ENCODE measurements at regions not wholly inside any gene's neighbourhood (a gene's known extent, or its start where the extent isn't known, plus 50 kb on each side); places are given as distances from the start of the nearest gene placed in this dataset.
"Not testable (repeated sequence)": the region's sequence is repeated elsewhere in the genome, so short reads cannot be mapped to it uniquely, and the experiment has no call there.

DNA sequence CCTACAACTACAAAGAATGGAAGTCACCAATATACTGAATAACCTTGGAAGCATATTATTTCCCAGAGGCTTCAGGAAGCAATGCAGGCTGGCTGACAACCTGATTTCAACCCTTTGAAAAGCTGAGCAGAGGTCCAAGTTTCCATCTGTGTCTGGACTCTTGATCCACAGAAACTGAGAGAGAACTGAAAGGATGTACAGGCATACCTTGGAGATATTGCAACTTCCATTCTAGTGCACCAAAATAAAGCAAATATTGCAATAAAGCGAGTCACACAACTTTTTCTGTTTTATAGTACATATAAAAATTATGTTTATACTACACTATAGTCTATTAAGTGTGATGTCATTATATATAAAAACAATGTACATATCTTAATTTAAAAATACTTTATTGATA lies 85.3 kb downstream of the TYW3 start:
- no peak for DNase-seq

DNA sequence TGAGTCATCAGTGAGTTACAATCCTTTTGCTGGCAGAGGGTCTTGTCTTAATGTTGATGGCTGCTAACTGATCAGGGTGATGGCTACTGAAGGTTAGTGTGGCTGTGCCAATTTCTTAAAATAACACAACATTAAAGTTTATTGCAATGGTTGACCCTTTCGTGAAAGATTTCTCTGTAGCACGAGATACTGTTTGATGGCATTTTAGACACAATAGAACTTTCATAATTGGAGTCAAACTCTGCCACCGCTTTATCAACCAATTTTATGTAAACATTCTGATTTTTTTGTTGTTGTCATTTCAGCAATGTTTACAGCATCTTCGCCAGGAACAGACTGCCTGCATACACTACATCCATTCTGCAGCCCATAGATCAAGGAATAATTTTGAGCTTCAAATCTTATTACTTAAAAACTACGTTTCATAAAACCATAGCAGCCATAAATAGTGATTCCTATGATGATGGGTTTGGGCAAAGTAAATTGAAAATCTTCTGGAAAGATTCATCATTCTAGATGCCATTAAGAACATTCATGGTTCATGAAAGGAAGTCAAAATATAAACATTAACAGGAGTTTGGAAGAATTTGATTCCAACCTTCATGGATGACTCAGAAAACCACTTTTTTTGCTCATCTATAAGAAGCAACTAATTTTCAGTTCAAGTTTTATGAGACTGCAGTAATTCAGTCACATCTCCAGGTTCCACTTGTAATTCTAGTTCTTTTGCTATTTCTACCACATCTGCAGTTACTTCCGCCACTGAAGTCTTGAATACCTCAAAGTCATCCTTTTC lies 85.9 kb downstream of the TYW3 start:
- no peak for DNase-seq

DNA sequence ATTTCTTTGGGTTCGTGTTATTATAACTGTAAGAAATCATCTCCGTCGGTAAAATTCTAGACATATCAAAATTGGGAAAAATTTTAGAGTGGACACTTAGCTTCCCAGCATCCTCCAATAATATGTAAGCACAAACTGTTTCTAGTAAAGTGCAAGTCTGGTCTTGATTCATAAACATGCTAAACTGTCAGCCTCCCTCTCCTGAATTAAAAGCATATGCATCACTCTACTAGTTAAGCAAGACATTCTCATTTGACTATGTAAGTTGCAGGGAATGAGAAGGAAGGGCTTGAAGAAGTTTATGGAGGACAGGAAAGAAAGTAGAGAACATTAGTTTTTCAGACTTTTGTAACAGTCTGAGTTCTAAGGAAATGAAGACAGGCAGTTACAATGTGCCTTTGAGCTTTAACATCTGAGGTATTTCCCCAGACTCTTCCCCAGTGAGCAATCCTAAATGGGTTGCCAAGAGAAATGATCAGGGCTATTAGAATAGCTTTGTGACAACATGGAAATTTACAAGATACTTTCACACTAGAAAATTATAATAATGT lies 90.0 kb downstream of the TYW3 start:
- DNase-seq = no peak

DNA sequence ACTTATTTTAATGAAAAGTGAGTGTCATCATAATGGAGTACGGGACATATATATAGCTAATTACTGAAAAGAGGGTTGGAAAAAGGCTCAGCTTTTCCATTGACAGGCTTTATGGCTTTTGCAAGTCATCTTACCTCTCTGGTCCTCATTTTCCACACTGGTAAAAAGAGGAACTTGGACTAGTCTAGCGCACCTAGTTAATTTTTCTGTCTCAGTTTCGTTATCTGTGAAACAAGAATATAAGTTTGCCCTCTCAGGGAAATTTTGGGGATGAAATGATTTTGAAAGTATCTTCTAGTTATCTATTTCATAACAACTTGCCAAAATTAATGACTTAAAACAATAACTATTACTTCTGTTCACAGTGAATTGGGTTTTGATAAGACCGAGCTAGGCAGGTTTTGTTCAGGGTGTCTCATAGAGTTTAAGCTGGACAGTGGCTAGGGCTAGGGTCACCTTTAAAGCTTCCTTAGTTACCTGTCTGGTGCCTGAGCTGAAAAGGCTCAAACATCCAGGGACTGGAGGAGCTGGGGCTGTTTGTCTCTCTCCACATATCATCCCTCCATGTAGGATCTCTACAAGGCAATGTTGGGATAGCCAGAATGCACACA lies 91.7 kb downstream of the TYW3 start:
- DNase-seq = no peak

DNA sequence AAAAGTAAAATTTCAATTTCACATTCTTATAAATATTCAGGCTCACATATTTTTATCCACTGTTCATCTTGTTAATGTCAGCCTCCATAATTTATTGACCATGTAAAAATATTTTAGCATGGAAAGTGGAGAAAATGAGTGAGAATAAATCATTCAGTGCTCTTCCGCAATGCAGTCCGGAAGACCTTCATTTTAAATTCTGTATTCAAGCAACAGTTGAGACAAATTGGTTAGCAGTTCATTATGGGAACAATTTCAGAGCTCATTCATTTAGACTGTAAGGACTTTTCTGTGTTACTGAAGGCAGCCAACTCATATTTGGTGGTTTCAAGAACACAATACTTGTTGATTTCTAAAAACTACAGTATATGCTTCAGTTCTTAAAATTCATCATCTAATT lies 97.8 kb downstream of the TYW3 start:
- DNase-seq = no peak

DNA sequence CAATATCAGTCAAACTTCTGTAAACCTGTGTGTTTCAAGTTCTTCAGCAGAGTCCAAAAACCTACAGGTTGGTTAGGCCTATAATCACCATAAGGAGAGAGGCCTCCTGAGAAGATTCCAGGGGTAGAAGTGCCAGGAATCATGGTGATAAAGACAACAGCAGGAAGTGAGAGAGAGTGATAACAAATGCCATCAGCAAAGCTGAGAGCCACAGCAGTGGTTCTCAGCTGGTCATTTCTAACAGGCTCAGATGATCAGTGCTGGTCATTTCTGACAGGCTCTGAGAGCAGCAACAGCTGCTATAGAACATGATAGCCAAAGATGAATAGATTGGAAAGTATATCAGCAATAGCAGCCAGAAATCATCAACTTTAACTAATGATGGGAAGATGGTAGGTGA lies 101.3 kb downstream of the TYW3 start:
- DNase-seq = no peak

DNA sequence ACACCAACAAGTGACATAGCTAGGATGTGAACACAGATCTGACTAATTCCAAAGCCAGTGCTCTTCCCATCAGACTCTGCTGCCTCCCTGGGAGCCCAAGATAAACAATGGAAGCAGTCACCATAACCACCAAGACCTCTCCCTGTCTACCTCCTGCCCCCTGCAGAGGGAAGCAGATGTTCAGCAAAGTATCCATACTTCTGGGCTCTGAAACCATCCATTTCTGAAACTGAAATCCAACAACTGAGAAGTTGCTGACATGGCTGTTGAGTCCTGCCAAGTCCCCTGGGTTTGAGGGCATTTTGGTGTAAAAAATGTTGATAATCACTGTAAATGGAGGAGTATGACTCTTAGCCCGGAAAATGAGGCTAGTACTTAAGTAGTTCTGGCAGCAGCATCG lies 102.1 kb downstream of the TYW3 start:
- DNase-seq = no peak

DNA sequence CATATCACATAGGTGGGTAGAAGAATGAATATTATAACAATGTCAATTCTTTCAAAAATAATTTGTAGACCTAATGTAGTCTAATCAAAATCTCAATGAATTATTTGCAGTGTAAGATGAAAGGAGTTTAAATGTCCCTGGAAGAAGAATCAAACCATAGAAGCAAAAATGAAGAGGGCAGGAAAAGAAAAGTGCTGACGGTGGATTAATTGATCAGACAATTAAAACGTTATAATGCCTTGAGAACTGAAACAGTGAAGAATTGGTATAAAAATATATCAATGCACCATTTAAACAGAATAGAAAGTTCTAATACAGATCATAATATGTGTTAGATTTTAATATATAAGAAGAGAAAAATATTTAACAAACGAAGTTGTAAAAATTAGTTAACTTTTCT lies 109.8 kb downstream of the TYW3 start:
- DNase-seq = no peak

DNA sequence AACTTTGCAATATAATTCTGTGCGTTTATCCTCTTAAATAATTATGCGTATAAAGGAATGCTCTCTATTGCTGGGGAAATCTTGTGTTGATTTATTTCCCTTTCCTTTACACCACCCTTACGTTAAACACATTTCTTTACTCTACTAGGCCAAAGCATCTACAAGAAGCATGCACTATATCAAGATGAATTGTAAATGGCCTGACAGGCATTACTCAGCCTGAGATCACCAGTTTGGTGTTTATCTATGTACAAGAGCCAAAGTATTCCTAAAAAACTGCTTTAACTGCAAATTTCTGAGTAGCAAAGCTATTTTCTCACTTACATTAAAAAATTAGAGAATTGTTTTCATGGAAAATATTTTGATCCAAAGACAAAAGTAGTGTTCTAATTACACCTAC lies 114.8 kb downstream of the TYW3 start:
- no peak for DNase-seq

DNA sequence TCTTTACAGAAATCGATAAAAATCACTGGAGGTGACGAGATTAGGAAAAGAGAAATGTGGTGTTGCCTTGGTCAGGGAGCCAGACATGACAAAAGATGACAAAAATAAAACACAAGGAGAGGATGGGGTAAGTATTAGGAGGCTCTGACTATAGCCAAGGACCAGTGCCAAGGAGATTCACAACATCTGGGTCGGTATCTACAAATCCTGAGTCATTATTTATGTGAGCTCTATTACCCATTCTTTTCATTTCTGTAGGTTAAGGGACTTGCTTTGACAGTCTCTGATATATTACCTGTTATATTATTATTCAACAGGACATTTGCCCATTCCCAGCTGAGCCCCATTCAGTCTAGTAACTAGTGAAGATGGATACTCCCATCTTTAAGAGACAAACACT lies 120.8 kb downstream of the TYW3 start:
- no peak for DNase-seq

DNA sequence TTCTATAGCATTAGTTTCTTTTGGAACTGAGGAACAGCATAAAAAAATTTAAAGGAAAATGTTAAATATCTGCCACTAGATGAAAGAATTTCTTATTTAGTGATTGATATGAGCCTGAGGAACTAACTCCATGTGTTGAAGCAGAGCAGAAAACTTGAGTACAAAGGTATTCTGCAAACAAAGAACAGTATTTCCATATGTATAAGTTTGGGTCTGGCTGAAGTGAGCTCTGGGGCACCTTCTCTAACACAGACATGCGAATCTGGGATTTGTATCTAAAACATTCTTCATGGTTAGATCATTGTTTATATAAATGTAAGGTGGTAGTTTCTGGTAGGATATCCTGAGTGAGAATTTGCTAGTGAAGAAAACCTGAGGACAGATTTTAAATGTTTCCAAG lies 123.2 kb downstream of the TYW3 start:
- DNase-seq = no peak

DNA sequence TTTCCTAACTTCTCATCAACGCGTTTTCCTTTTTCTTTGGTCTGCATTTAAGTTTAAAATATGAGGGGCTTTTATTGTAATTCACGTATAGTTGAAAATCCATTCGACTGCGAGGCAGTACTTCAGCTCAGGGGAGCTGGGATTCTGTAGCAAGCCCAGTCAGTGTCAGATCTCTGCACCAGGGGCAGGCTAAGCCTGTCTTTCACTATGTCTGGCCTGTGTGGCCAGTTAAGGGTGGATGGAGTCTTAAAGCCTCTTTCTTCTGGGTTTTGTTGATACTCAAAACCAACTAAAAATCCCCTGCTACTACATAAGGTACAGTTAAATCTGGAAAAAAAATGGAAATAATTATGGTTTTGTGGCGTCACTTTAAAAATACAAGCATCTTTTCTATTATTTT lies 124.7 kb downstream of the TYW3 start:
- DNase-seq = no peak

DNA sequence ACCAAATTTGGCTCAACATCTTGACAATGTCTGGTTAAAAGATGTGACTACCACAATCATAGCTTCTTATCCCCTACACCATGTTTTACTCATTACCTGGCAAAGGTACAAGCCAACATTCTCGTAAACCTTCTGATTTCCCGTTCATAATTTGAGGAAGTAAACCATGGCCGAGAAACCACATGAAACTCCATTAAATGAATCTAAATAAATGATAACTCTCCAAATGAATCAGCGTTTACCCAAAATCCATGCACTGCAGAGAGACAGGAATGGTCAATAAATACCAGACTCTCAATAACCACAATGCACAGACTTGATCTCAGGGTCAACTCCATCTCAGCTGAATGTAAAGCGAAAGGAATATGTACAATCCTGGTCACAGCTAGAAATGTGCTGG lies 125.2 kb downstream of the TYW3 start:
- DNase-seq = no peak

DNA sequence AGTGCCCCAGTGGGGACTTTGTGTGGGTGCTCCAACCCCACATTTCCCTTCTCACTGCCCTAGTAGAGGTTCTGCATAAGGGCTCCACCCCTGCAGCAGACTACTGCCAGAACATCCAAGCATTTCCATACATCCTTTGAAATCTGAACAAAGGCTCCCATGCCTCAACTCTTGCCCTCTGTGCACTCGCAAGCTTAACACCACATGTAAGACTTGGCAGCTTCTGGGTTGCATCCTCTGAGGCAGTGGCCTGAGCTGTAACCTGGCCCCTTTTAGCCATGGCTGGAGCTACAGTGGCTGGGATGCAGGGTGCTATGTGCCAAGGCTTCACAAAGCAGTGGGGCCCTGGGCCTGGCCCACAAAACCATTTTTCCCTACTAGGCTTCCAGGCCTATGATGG lies 128.9 kb downstream of the TYW3 start:
- no peak for DNase-seq

DNA sequence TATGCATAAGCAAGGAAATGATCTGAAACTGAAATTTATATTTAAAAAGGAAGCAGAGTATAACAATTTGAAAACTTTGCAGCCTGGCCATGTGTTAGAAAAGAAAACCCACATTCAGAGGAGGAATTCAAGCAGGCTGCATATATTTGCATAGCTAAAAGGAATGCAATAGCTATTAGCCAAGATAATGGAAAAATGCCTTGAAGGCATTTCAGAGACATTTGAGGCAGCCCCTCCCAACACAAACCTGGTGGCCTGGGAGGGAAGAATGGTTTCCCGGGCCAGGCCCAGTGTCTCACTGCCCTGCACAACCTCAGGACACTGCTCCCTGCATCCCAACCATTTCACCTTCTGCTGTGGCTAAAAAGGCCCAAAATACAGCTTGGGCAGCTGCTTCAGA lies 136.8 kb downstream of the TYW3 start:
- no peak for DNase-seq

DNA sequence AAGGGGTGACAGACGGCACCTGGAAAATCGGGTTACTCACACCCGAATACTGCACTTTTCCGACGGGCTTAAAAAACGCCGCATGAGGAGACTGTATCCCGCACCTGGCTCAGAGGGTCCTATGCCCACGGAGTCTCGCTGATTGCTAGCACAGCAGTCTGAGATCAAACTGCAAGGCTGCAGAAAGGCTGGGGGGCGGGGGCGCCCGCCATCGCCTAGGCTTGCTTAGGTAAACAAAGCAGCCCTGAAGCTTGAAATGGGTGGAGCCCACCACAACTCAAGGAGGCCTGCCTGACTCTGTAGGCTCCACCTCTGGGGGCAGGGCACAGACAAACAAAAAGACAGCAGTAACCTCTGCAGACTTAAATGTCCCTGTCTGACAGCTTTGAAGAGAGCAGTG lies 144.4 kb downstream of the TYW3 start:
- not testable (repeated sequence) for DNase-seq

DNA sequence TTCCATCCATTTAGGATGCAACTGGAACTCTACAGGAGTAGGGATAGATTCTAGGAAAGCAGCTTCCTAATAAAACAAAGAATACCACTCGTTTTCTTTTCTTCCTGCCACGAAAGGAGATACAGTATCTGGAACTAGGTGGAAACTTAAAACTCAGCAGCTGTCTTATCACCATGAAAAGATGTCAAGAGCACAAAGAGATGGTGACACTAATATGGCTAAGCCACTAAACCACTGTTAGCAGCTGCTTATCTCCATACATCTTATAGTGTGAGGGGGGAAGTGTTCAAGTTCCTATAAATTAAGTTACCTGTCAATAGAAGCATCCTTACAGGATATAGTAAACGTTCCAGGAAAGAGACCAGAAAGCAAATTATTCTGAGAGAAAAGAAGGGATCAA lies 162.5 kb downstream of the TYW3 start:
- no peak for DNase-seq

DNA sequence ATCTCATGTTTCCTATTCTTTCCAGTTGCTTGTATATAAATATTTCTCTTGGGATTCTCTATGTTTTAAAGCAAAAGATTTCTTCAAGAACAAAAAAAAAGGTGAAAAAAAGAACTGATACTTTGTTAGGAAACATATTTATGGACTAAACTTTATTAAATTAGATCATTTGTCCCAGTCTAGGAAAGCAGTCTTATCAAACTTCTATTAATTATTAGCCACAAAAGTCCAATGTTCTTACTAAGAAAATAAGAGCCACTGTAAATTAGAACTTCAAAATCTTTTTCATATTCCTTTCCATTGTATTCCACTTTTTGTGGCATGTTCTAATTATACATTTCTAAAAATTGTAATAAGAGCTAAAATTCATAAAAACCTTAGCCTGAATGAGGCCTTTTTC lies 175.2 kb downstream of the TYW3 start:
- DNase-seq = no peak

DNA sequence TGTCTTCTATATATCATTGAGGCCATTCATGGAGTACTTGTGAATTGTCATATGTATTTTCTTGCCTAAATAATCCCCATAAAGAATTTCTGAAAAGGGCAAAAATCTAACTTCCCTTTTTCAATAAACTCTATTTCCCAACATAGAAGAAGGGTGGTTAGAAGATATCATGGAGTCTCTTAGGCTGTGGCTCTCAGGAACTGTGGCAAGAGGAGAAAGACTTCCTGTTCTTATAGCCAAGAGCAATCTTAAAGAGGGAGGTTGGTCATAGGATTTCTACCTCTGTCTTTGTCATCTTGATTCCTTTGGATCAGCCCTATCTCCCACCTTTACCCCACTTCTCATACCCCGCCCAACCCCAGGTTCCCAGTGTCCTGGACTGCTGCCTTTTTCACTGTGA lies 175.8 kb downstream of the TYW3 start:
- DNase-seq = no peak

DNA sequence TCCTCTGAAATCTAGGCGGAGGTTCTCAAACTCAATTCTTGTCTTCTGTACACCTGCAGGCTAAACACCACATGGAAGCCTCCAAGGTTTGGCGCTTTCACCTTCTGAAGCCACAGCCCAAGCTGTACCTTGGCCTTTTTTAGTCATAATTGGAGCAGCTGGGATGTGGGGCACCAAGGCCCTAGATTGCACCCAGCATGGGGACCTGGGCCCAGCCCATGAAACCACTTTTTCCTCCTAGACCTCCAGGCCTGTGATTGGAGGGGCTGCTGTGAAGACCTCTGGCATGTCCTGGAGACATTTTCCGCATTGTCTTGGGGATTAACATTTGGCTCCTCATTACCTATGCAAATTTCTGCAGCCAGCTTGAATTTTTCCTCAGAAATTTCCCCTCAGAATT lies 181.0 kb downstream of the TYW3 start:
- DNase-seq = no peak

DNA sequence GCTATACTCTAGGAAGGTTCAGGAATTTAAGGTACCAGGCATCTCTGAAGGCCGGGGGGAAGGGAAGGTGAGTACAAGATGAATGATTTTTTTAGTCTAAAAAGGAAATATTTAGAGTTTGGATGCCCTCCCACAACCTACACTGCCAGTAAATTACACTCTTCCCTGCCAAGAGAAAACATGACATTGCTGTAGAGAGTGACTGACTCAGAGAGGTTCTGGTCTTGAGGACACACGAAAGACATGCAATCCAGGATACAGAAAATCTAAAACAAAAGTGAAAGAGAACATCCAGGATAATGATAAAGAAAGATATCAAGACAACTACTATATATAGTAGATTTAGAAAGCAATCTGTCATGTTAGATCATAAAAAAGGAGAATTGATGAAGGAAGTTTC lies 200.5 kb downstream of the TYW3 start:
- no peak for DNase-seq

DNA sequence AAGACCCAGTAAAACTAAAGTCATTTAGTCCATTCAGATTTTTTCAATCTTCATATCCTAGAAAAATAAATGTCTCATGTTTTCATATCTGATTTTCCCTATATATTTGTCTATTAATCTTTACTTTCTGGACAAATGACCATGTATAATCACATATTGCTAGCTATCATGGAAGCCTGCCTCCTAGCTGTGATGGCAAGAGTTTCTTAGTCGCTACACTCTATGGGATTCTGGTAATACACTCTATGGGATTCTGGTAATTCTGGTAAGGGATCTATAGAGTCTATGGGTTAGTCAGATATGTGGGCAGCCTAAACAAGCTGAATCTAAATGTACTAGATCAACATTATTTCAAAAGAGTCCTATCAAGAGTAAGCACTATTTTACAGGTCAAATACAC lies 198.7 kb upstream of the LHX8 start:
- no peak for DNase-seq

DNA sequence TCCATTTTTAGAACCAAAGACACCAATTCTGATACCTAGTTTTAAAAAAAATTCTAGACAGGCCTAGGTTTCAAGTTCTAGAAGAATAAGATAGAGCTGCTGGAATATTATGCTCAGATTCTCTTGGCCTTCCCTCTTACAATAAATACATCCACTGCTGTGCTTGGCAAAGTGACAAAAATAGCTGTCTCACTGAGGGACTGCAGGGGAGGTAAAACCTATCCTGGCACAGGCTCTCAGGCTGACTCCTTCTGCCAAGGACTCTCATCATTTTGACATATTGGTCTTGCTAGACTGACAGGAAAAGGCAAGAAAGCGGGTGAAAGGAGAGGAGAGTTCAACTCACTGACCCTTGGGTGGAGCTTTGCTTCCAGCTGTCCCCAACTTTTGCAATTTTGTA lies 197.0 kb upstream of the LHX8 start:
- DNase-seq = no peak

DNA sequence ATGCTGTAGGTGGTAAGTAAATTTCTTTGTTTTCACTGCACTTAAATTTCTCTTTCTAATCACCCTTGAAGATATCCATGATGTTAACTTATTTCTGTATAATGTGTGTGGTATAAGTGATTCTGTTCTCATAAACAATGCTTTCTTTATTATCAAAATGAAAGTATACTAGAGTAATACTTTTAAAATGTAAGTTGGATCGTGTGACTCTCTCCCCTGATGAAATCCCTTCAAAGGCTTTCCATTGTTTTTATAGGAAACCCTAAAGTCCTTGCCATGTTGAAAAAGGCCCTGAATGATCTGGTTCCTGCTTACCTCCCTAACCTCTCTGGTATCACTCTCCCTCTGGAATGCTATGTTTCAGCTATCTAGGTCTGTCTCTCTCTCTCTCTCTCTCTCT lies 191.1 kb upstream of the LHX8 start:
- DNase-seq = no peak

DNA sequence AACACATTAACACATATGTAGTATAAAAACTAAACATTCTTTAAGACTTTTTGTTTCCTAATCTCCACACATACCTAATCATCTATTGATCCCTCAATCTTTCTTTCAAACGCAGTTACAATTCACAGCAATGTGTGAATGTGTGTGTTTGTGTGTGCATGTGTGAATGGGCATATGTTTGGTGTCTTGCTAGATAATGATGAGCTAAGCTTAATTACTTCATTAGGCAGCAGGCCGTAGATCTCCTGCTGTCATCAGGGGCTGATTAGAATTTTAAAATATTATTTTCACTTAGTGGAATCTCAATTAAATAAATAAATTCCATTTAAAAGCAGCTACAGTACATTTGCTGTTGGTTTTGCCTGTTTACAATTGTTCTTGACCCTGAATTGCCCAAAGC lies 187.8 kb upstream of the LHX8 start:
- no peak for DNase-seq

Data from suppressor macrophage treated with lipopolysaccharide for 1 hour (primary cell).